Activated CD8-positive, alpha-beta T cell treated with anti-CD3 and anti-CD28 coated beads for 36 hours (primary cell): ENCODE measurements at regions not wholly inside any gene's neighbourhood (a gene's known extent, or its start where the extent isn't known, plus 50 kb on each side); places are given as distances from the start of the nearest gene placed in this dataset.

Experiments used
- ATAC-seq: fragments of 200-7000 bp; cut with Tn5 transposase; one replicate; pipeline ENCODE4 v1.10.0; 2021; ENCODE audit warnings: mild to moderate bottlenecking, moderate library complexity
- CTCF ChIA-PET: fragments of 350-600 bp; sonication (Branson Sonifier 250); formaldehyde crosslinking; loops from one replicate; lab custom pipeline; 2021; ENCODE audit warnings: antibody characterized with exemption; lab: Charles Lee
- POLR2A ChIA-PET: fragments of 350-600 bp; sonication (Branson Sonifier 250); formaldehyde crosslinking; loops from one replicate; lab custom pipeline; 2021; ENCODE audit warnings: antibody characterized with exemption; lab: Charles Lee
- DNase-seq: peaks from one replicate; pipeline ENCODE4 v3.0.0-alpha.2; 2020
- H3K27ac Mint-ChIP-seq: one replicate; pipeline ENCODE4 v1.8.0; 2021; ENCODE audit warnings: mild to moderate bottlenecking, mixed read lengths
- H3K27me3 Mint-ChIP-seq: one replicate; pipeline ENCODE4 v1.8.0; 2021; ENCODE audit warnings: mixed read lengths
- H3K36me3 Mint-ChIP-seq: one replicate; pipeline ENCODE4 v1.8.0; 2021; ENCODE audit warnings: low read depth, mixed read lengths
- H3K4me1 Mint-ChIP-seq: one replicate; pipeline ENCODE4 v1.8.0; 2021; ENCODE audit warnings: low read depth, mixed read lengths
- H3K4me3 Mint-ChIP-seq: one replicate; pipeline ENCODE4 v1.8.0; 2021; ENCODE audit warnings: mild to moderate bottlenecking, moderate library complexity, mixed read lengths
- H3K9me3 Mint-ChIP-seq: one replicate; pipeline ENCODE4 v1.8.0; 2021; ENCODE audit warnings: mixed read lengths
- CTCF ChIP-seq: fragments of 200-600 bp; IDR thresholded peaks from one replicate; pipeline ENCODE4 v1.8.0; 2022; ENCODE audit warnings: antibody characterized with exemption, mild to moderate bottlenecking
- intact Hi-C: fragments of 100-400 bp; cut with micrococcal nuclease; formaldehyde crosslinking; loops from one replicate; pipeline ENCODE4 v1.10.0; 2022

- CTCF ChIA-PET, result no interaction called here
- no peak for DNase-seq
- Mint-ChIP-seq H3K9me3 (no peaks in the 10 kb centered on the region), H3K27me3 (peaks cover 3% of the 10 kb centered on the region), H3K4me3 (no peak overlapping the region), H3K36me3 (no peaks in the 10 kb centered on the region), H3K4me1 (no peaks in the 10 kb centered on the region), H3K27ac (no peak overlapping the region)
- no peak for TF ChIP-seq CTCF
- intact Hi-C loops, result no loop called here
- POLR2A ChIA-PET, result no interaction called here
- no peak for ATAC-seq
Measured at GRCh38 chr2:120626566-120626965, 109.1 kb upstream of the GLI2 start.

GRCh38 chr2:120628248-120628647 is 107.4 kb upstream of the GLI2 start:
- Mint-ChIP-seq H3K4me3 (no peak overlapping the region), H3K27me3 (peaks cover 3% of the 10 kb centered on the region), H3K27ac (no peak overlapping the region), H3K36me3 (no peaks in the 10 kb centered on the region), H3K4me1 (no peaks in the 10 kb centered on the region), H3K9me3 (no peaks in the 10 kb centered on the region)
- no peak for TF ChIP-seq CTCF
- ChIA-PET CTCF (no interaction called here), POLR2A (no interaction called here)
- intact Hi-C loops, result no loop called here
- no peak for ATAC-seq
- no peak for DNase-seq

DNA sequence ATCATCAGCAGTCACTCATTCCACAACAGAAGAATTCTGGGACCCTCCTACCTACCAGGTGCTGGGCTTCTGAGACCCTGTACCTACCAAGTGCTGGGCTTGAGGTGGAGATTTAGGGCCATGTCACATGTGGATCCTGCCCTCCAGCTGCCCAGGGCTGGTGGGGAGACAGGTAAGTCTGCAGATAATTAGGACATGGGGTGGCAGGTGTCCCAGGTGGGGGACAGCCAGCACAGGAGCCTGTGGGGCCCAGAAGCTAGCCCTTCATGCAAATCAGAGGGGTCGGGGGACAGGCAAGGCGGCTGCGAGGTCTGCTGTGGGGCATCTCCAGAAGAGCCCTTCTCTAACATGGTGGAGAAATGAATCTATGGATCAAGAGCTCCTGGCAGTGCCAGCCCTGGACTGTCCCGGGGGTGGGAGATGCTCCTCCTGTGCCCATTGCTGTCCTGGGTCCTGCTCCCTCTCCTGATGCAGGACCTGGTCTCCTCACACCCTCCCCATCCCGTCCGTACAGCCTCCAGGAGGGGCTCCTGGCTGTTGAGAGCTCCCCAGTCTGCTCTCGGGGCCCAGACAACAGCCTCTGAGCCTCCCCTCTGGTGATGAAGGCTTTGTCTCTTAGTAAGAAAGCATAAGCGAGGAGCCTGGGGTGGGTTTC is 106.3 kb upstream of the GLI2 start:
- no peaks in the 10 kb centered on the region for H3K36me3 Mint-ChIP-seq
- H3K27ac Mint-ChIP-seq, result no peak overlapping the region
- TF ChIP-seq CTCF, result no peak
- CTCF ChIA-PET, result no interaction called here
- DNase-seq (no peak), ATAC-seq (no peak)
- H3K4me1 Mint-ChIP-seq, result no peaks in the 10 kb centered on the region
- intact Hi-C loops, result no loop called here
- H3K27me3 Mint-ChIP-seq, result peaks cover 3% of the 10 kb centered on the region
- POLR2A ChIA-PET, result no interaction called here
- no peak overlapping the region for H3K4me3 Mint-ChIP-seq
- no peaks in the 10 kb centered on the region for H3K9me3 Mint-ChIP-seq

- no peaks in the 10 kb centered on the region for H3K9me3 Mint-ChIP-seq
- DNase-seq (no peak), ATAC-seq (no peak)
- no peaks in the 10 kb centered on the region for H3K4me1 Mint-ChIP-seq
- TF ChIP-seq CTCF, result no peak
- no peaks in the 10 kb centered on the region for H3K36me3 Mint-ChIP-seq
- H3K4me3 Mint-ChIP-seq, result no peak overlapping the region
- POLR2A ChIA-PET, result interaction anchor here (1.1 kb wide), 1 partner anchor 10 kb away, joined by 3 read pairs; no protein-coding TSS in a partner anchor
- CTCF ChIA-PET, result no interaction called here
- no peak overlapping the region for H3K27ac Mint-ChIP-seq
- intact Hi-C loops, result no loop called here
- H3K27me3 Mint-ChIP-seq, result peaks cover 3% of the 10 kb centered on the region
Measured at GRCh38 chr2:120630031-120630701, 105.5 kb upstream of the GLI2 start.

DNA sequence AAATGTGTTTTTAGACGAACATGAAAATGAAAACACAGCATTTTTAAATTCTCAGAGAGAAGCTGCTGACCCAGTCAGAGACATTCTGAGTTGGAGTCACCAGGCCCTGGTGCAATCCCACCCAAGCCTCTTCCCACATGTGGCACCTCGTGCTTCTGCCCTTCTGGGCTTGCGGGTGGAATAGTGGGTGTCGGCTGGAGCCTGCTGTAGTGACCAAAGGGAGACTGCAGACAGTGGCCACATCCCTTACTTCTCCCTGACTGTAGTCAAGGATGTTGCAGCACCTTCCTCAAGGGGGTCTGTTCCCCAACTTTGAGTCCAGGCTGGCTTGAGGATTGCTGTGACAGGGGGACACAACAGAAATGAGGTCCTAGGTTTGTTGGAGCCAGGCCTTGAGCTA is 104.4 kb upstream of the GLI2 start:
- peaks cover 6% of the 10 kb centered on the region for H3K27me3 Mint-ChIP-seq
- DNase-seq (no peak), ATAC-seq (no peak)
- ChIA-PET CTCF (interaction anchor here (1.2 kb wide), 1 partner anchor 50 kb away, joined by 5 read pairs; no protein-coding TSS in a partner anchor), POLR2A (interaction anchor here (0.6 to 1.1 kb wide), 2 partner anchors 9 to 31 kb away, joined by 3 read pairs; no protein-coding TSS in a partner anchor)
- no peaks in the 10 kb centered on the region for H3K9me3 Mint-ChIP-seq
- H3K36me3 Mint-ChIP-seq, result no peaks in the 10 kb centered on the region
- no peak overlapping the region for H3K27ac Mint-ChIP-seq
- intact Hi-C loops, result no loop called here
- H3K4me1 Mint-ChIP-seq, result no peaks in the 10 kb centered on the region
- H3K4me3 Mint-ChIP-seq, result no peak overlapping the region
- TF ChIP-seq CTCF, result no peak
